ENCODE measurements at regions not wholly inside any gene's neighbourhood (a gene's known extent, or its start where the extent isn't known, plus 50 kb on each side); places are given as distances from the start of the nearest gene placed in this dataset.

GRCh38 chr9:91092214-91092613 lies 269.5 kb downstream of the AUH start:
- H3K27me3 ChIP-seq (ENCODE audit: insufficient read depth, low read length): no peaks in the 10 kb centered on the region
- no peaks in the 10 kb centered on the region for H3K9me3 ChIP-seq (ENCODE audit: low read depth, low read length)
- H3K4me3 ChIP-seq (ENCODE audit: low read length): no peak overlapping the region
- peaks cover 2% of the 10 kb centered on the region for H3K4me1 ChIP-seq (ENCODE audit: insufficient read depth, low read length)

GRCh38 chr9:91094324-91095088 lies 267.2 kb downstream of the AUH start:
- Histone ChIP-seq H3K4me3 (ENCODE audit: low read length) (no peak overlapping the region), H3K9me3 (ENCODE audit: low read depth, low read length) (no peaks in the 10 kb centered on the region), H3K27me3 (ENCODE audit: insufficient read depth, low read length) (no peaks in the 10 kb centered on the region), H3K4me1 (ENCODE audit: insufficient read depth, low read length) (peaks cover 3% of the 10 kb centered on the region)

- no peaks in the 10 kb centered on the region for H3K9me3 ChIP-seq (ENCODE audit: low read depth, low read length)
- H3K4me1 ChIP-seq (ENCODE audit: insufficient read depth, low read length): peaks cover 33% of the 10 kb centered on the region
- no peak overlapping the region for H3K4me3 ChIP-seq (ENCODE audit: low read length)
- H3K27me3 ChIP-seq (ENCODE audit: insufficient read depth, low read length): no peaks in the 10 kb centered on the region
Observed at GRCh38 chr9:91098203-91098850, 263.4 kb downstream of the AUH start.

- Histone ChIP-seq H3K9me3 (ENCODE audit: low read depth, low read length) (no peaks in the 10 kb centered on the region), H3K4me1 (ENCODE audit: insufficient read depth, low read length) (peaks cover 33% of the 10 kb centered on the region), H3K27me3 (ENCODE audit: insufficient read depth, low read length) (no peaks in the 10 kb centered on the region), H3K4me3 (ENCODE audit: low read length) (no peak overlapping the region)
Observed at GRCh38 chr9:91099436-91099835, 262.3 kb downstream of the AUH start.

- H3K27me3 ChIP-seq (ENCODE audit: insufficient read depth, low read length): no peaks in the 10 kb centered on the region
- no peaks in the 10 kb centered on the region for H3K9me3 ChIP-seq (ENCODE audit: low read depth, low read length)
- no peak overlapping the region for H3K4me3 ChIP-seq (ENCODE audit: low read length)
- H3K4me1 ChIP-seq (ENCODE audit: insufficient read depth, low read length): peaks cover 33% of the 10 kb centered on the region
Observed at GRCh38 chr9:91100878-91101450, 260.8 kb downstream of the AUH start.

GRCh38 chr9:91101611-91102168 lies 260.0 kb downstream of the AUH start:
- Histone ChIP-seq H3K4me3 (ENCODE audit: low read length) (no peak overlapping the region), H3K4me1 (ENCODE audit: insufficient read depth, low read length) (peaks cover 33% of the 10 kb centered on the region), H3K9me3 (ENCODE audit: low read depth, low read length) (no peaks in the 10 kb centered on the region), H3K27me3 (ENCODE audit: insufficient read depth, low read length) (no peaks in the 10 kb centered on the region)

GRCh38 chr9:91102269-91102668 lies 259.4 kb downstream of the AUH start:
- Histone ChIP-seq H3K4me3 (ENCODE audit: low read length) (no peak overlapping the region), H3K9me3 (ENCODE audit: low read depth, low read length) (no peaks in the 10 kb centered on the region), H3K27me3 (ENCODE audit: insufficient read depth, low read length) (no peaks in the 10 kb centered on the region), H3K4me1 (ENCODE audit: insufficient read depth, low read length) (peaks cover 33% of the 10 kb centered on the region)

GRCh38 chr9:91103931-91104330 lies 257.8 kb downstream of the AUH start:
- Histone ChIP-seq H3K4me3 (ENCODE audit: low read length) (no peak overlapping the region), H3K4me1 (ENCODE audit: insufficient read depth, low read length) (peaks cover 33% of the 10 kb centered on the region), H3K9me3 (ENCODE audit: low read depth, low read length) (no peaks in the 10 kb centered on the region), H3K27me3 (ENCODE audit: insufficient read depth, low read length) (no peaks in the 10 kb centered on the region)

- no peaks in the 10 kb centered on the region for H3K27me3 ChIP-seq (ENCODE audit: insufficient read depth, low read length)
- H3K9me3 ChIP-seq (ENCODE audit: low read depth, low read length): no peaks in the 10 kb centered on the region
- peaks cover 10% of the 10 kb centered on the region for H3K4me1 ChIP-seq (ENCODE audit: insufficient read depth, low read length)
- H3K4me3 ChIP-seq (ENCODE audit: low read length): no peak overlapping the region
Observed at GRCh38 chr9:91106415-91107081, 255.2 kb downstream of the AUH start.

GRCh38 chr9:91111226-91111625 lies 250.5 kb downstream of the AUH start:
- no peaks in the 10 kb centered on the region for H3K27me3 ChIP-seq (ENCODE audit: insufficient read depth, low read length)
- H3K4me3 ChIP-seq (ENCODE audit: low read length): no peak overlapping the region
- no peaks in the 10 kb centered on the region for H3K4me1 ChIP-seq (ENCODE audit: insufficient read depth, low read length)
- no peaks in the 10 kb centered on the region for H3K9me3 ChIP-seq (ENCODE audit: low read depth, low read length)

- no peaks in the 10 kb centered on the region for H3K4me1 ChIP-seq (ENCODE audit: insufficient read depth, low read length)
- no peaks in the 10 kb centered on the region for H3K9me3 ChIP-seq (ENCODE audit: low read depth, low read length)
- H3K27me3 ChIP-seq (ENCODE audit: insufficient read depth, low read length): no peaks in the 10 kb centered on the region
- H3K4me3 ChIP-seq (ENCODE audit: low read length): no peak overlapping the region
Observed at GRCh38 chr9:91111876-91112275, 249.8 kb downstream of the AUH start.

- H3K4me1 ChIP-seq (ENCODE audit: insufficient read depth, low read length): peaks cover 5% of the 10 kb centered on the region
- no peak overlapping the region for H3K4me3 ChIP-seq (ENCODE audit: low read length)
- H3K27me3 ChIP-seq (ENCODE audit: insufficient read depth, low read length): no peaks in the 10 kb centered on the region
- no peaks in the 10 kb centered on the region for H3K9me3 ChIP-seq (ENCODE audit: low read depth, low read length)
Observed at GRCh38 chr9:91113016-91113415, 248.7 kb downstream of the AUH start.

- Histone ChIP-seq H3K27me3 (ENCODE audit: insufficient read depth, low read length) (no peaks in the 10 kb centered on the region), H3K4me1 (ENCODE audit: insufficient read depth, low read length) (peaks cover 5% of the 10 kb centered on the region), H3K9me3 (ENCODE audit: low read depth, low read length) (no peaks in the 10 kb centered on the region), H3K4me3 (ENCODE audit: low read length) (no peak overlapping the region)
Observed at GRCh38 chr9:91114450-91114849, 247.3 kb downstream of the AUH start.

- Histone ChIP-seq H3K9me3 (ENCODE audit: low read depth, low read length) (no peaks in the 10 kb centered on the region), H3K4me3 (ENCODE audit: low read length) (no peak overlapping the region), H3K27me3 (ENCODE audit: insufficient read depth, low read length) (no peaks in the 10 kb centered on the region), H3K4me1 (ENCODE audit: insufficient read depth, low read length) (peaks cover 5% of the 10 kb centered on the region)
Observed at GRCh38 chr9:91116211-91116610, 245.5 kb downstream of the AUH start.

- Histone ChIP-seq H3K9me3 (ENCODE audit: low read depth, low read length) (no peaks in the 10 kb centered on the region), H3K4me1 (ENCODE audit: insufficient read depth, low read length) (peaks cover 5% of the 10 kb centered on the region), H3K27me3 (ENCODE audit: insufficient read depth, low read length) (no peaks in the 10 kb centered on the region), H3K4me3 (ENCODE audit: low read length) (no peak overlapping the region)
Observed at GRCh38 chr9:91116711-91117110, 245.0 kb downstream of the AUH start.

Data from mononuclear cell (primary cell).